GM21619 (cell line): ENCODE measurements at regions not wholly inside any gene's neighbourhood (a gene's known extent, or its start where the extent isn't known, plus 50 kb on each side); places are given as distances from the start of the nearest gene placed in this dataset.
"Not testable (repeated sequence)": the region's sequence is repeated elsewhere in the genome, so short reads cannot be mapped to it uniquely, and the experiment has no call there.

Experiments
- ATAC-seq: cut with Tn5 transposase; IDR thresholded peaks from one replicate; pipeline ENCODE4 v1.9.1; 2021; ENCODE audit not compliant: unreplicated experiment

- ATAC-seq, result no peak
These were observed 55.9 kb upstream of the ALB start for GRCh38 chr4:73348185-73348584.

GRCh38 chr4:73347497-73347896 is 56.6 kb upstream of the ALB start:
- no peak for ATAC-seq

- no peak for ATAC-seq
These were observed 58.6 kb upstream of the ALB start for GRCh38 chr4:73345399-73345975.

- no peak for ATAC-seq
These were observed 60.0 kb upstream of the ALB start for GRCh38 chr4:73344106-73344505.

GRCh38 chr4:73343432-73343831 is 60.7 kb upstream of the ALB start:
- ATAC-seq, result no peak

GRCh38 chr4:73341454-73341853 is 62.6 kb upstream of the ALB start:
- peak; percentile 66 for ATAC-seq

- no peak for ATAC-seq
These were observed 63.2 kb upstream of the ALB start for GRCh38 chr4:73340917-73341316.

GRCh38 chr4:73335679-73336078 is 68.4 kb upstream of the ALB start:
- ATAC-seq, result no peak

- ATAC-seq, result not testable (repeated sequence)
These were observed 72.1 kb upstream of the ALB start for GRCh38 chr4:73332012-73332411.

GRCh38 chr4:73329300-73329699 is 70.7 kb upstream of the ANKRD17 start:
- ATAC-seq, result no peak

GRCh38 chr4:73325776-73326175 is 67.2 kb upstream of the ANKRD17 start:
- ATAC-seq, result not testable (repeated sequence)

- no peak for ATAC-seq
These were observed 58.5 kb upstream of the ANKRD17 start for GRCh38 chr4:73317092-73317491.

- no peak for ATAC-seq
These were observed 56.5 kb upstream of the ANKRD17 start for GRCh38 chr4:73315091-73315490.

- ATAC-seq, result no peak
These were observed 54.4 kb upstream of the ANKRD17 start for GRCh38 chr4:73312967-73313366.

- no peak for ATAC-seq
These were observed 52.8 kb upstream of the ANKRD17 start for GRCh38 chr4:73311428-73311827.

GRCh38 chr4:73309211-73309610 is 50.6 kb upstream of the ANKRD17 start:
- ATAC-seq, result no peak
